ENCODE measurements at regions not wholly inside any gene's neighbourhood (a gene's known extent, or its start where the extent isn't known, plus 50 kb on each side); places are given as distances from the start of the nearest gene placed in this dataset.

GRCh38 chr4:135225551-135225950 lies 1024.0 kb upstream of the PABPC4L start:
- TF ChIP-seq CTCF (conservative IDR thresholded peaks at IDR 0.05; ENCODE audit: low read depth in 2 of 2) = no peak
- no peak for TF ChIP-seq EZH2phosphoT487 (IDR thresholded peaks at IDR 0.05; ENCODE audit: unreplicated experiment)
- no peak for TF ChIP-seq EZH2 (IDR thresholded peaks at IDR 0.05; ENCODE audit: low read depth, unreplicated experiment)
- TF ChIP-seq, protein P1, sequence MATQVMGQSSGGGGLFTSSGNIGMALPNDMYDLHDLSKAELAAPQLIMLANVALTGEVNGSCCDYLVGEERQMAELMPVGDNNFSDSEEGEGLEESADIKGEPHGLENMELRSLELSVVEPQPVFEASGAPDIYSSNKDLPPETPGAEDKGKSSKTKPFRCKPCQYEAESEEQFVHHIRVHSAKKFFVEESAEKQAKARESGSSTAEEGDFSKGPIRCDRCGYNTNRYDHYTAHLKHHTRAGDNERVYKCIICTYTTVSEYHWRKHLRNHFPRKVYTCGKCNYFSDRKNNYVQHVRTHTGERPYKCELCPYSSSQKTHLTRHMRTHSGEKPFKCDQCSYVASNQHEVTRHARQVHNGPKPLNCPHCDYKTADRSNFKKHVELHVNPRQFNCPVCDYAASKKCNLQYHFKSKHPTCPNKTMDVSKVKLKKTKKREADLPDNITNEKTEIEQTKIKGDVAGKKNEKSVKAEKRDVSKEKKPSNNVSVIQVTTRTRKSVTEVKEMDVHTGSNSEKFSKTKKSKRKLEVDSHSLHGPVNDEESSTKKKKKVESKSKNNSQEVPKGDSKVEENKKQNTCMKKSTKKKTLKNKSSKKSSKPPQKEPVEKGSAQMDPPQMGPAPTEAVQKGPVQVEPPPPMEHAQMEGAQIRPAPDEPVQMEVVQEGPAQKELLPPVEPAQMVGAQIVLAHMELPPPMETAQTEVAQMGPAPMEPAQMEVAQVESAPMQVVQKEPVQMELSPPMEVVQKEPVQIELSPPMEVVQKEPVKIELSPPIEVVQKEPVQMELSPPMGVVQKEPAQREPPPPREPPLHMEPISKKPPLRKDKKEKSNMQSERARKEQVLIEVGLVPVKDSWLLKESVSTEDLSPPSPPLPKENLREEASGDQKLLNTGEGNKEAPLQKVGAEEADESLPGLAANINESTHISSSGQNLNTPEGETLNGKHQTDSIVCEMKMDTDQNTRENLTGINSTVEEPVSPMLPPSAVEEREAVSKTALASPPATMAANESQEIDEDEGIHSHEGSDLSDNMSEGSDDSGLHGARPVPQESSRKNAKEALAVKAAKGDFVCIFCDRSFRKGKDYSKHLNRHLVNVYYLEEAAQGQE (IDR thresholded peaks at IDR 0.05; ENCODE audit: unreplicated experiment) = no peak
- TF ChIP-seq POLR2AphosphoS5 (IDR thresholded peaks at IDR 0.05; ENCODE audit: low read depth) = no peak
- no peak for TF ChIP-seq NANOG (IDR thresholded peaks at IDR 0.05; ENCODE audit: borderline replicate concordance)
- no peak for TF ChIP-seq ZNF114 (CRISPR knock-in tag; IDR thresholded peaks at IDR 0.05)
- TF ChIP-seq ZNF331 (CRISPR knock-in tag; IDR thresholded peaks at IDR 0.05; ENCODE audit: low read depth) = no peak
